ENCODE measurements at regions not wholly inside any gene's neighbourhood (a gene's known extent, or its start where the extent isn't known, plus 50 kb on each side); places are given as distances from the start of the nearest gene placed in this dataset.

DNA sequence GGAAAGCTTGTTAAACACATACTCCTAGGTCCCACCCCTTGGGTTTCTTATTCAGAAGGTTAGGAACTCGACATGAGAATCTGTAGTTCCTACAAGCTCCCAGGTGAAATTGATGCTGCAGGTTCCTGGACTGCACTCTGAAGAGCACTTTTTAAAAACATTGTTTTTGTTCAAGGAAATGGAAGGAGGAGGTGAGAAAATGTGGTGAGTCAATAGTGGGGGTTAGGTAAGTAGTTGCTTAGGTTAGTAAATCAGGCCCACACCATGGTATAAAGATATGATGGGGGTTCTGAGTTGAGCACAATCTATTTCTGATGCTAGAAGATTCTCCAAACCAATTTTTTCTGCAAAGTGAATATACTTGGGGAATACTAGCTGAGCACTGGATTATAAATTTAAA lies 450.3 kb downstream of the CCDC91 start:
- Histone ChIP-seq H3K4me3 (ENCODE audit: low read depth, low read length) (no peak overlapping the region), H3K36me3 (ENCODE audit: control insufficient read depth, insufficient read depth, low read length) (no peaks in the 10 kb centered on the region), H3K27me3 (ENCODE audit: control insufficient read depth, insufficient read depth, low read length) (no peaks in the 10 kb centered on the region), H3K4me1 (ENCODE audit: control insufficient read depth, insufficient read depth, low read length, poor library complexity, severe bottlenecking) (no peaks in the 10 kb centered on the region), H3K27ac (ENCODE audit: insufficient read depth, low read length, poor library complexity, severe bottlenecking) (no peak overlapping the region), H3K9me3 (ENCODE audit: control insufficient read depth in 2 of 2, low read length in 2 of 2) (no peaks in the 10 kb centered on the region)
- Mint-ChIP-seq H3K27ac (no peak overlapping the region), H3K27me3 (no peaks in the 10 kb centered on the region), H3K36me3 (no peaks in the 10 kb centered on the region), H3K4me1 (no peaks in the 10 kb centered on the region), H3K9me3 (peaks cover 2 to 9% (median 2%) of the 10 kb centered on the region in 7 donors), H3K4me3 (no peak overlapping the region)
- DNase-seq (no peak), ATAC-seq (ENCODE audit: low read depth in 2 of 2) (no peak)

DNA sequence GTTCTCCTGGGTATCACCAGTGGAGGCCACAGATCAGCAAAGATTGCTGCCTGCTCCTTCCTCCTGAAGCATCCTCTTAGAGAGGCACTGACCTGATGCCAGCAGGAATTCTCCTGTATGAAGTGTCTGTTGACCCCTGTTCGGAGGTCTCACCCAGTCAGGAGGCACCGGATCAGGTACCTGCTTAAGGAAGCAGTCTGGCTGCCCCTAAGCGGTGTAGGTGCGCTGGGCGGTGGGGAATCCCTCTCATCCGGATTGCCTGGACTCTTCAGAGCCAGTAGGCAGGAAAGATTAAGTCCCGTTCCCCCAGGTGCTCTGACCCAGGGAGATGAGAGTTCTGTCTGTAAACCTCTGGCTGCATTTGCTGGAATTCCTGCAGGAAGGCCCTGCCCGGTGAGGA lies 455.2 kb downstream of the CCDC91 start:
- H3K36me3 Mint-ChIP-seq: no peaks in the 10 kb centered on the region
- no peak overlapping the region for H3K27ac ChIP-seq (ENCODE audit: insufficient read depth, low read length, poor library complexity, severe bottlenecking)
- ATAC-seq (ENCODE audit: low read depth in 2 of 2) (no peak), DNase-seq (no peak)
- no peaks in the 10 kb centered on the region for H3K9me3 ChIP-seq (ENCODE audit: control insufficient read depth in 2 of 2, low read length in 2 of 2)
- H3K4me1 Mint-ChIP-seq: no peaks in the 10 kb centered on the region
- H3K4me1 ChIP-seq (ENCODE audit: control insufficient read depth, insufficient read depth, low read length, poor library complexity, severe bottlenecking): no peaks in the 10 kb centered on the region
- peaks cover 0 to 7% (median 2%) of the 10 kb centered on the region in 7 donors for H3K9me3 Mint-ChIP-seq
- H3K4me3 Mint-ChIP-seq: no peak overlapping the region
- H3K27me3 Mint-ChIP-seq: no peaks in the 10 kb centered on the region
- H3K27ac Mint-ChIP-seq: no peak overlapping the region
- H3K36me3 ChIP-seq (ENCODE audit: control insufficient read depth, insufficient read depth, low read length): no peaks in the 10 kb centered on the region
- no peaks in the 10 kb centered on the region for H3K27me3 ChIP-seq (ENCODE audit: control insufficient read depth, insufficient read depth, low read length)
- H3K4me3 ChIP-seq (ENCODE audit: low read depth, low read length): no peak overlapping the region

DNA sequence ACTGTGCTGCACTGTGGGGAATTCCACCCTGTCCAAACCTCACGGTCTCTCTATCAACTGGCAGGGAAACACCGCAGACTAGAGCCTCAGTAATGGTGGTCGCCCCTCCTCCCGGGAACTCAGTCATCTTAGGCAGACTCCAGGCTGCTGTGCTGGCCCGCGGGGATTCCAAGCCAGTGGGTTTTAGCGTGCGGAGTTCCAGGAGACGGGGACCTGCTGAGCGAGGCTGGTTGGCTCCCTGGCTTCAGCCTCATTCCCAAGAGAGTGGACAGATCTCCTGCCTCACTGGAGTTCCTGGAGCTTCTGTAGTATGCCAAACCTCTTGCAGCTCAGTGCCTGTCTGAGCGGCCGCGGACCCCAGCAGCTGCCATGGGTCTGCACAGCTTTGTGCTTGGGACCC lies 455.6 kb downstream of the CCDC91 start:
- Mint-ChIP-seq H3K4me3 (no peak overlapping the region), H3K27me3 (no peaks in the 10 kb centered on the region), H3K4me1 (no peaks in the 10 kb centered on the region), H3K9me3 (peaks cover 0 to 7% (median 2%) of the 10 kb centered on the region in 7 donors), H3K36me3 (no peaks in the 10 kb centered on the region), H3K27ac (no peak overlapping the region)
- Histone ChIP-seq H3K4me1 (ENCODE audit: control insufficient read depth, insufficient read depth, low read length, poor library complexity, severe bottlenecking) (no peaks in the 10 kb centered on the region), H3K9me3 (ENCODE audit: control insufficient read depth in 2 of 2, low read length in 2 of 2) (no peaks in the 10 kb centered on the region), H3K27ac (ENCODE audit: insufficient read depth, low read length, poor library complexity, severe bottlenecking) (no peak overlapping the region), H3K4me3 (ENCODE audit: low read depth, low read length) (no peak overlapping the region), H3K27me3 (ENCODE audit: control insufficient read depth, insufficient read depth, low read length) (no peaks in the 10 kb centered on the region), H3K36me3 (ENCODE audit: control insufficient read depth, insufficient read depth, low read length) (no peaks in the 10 kb centered on the region)
- ATAC-seq (ENCODE audit: low read depth in 2 of 2) (no peak), DNase-seq (no peak)

DNA sequence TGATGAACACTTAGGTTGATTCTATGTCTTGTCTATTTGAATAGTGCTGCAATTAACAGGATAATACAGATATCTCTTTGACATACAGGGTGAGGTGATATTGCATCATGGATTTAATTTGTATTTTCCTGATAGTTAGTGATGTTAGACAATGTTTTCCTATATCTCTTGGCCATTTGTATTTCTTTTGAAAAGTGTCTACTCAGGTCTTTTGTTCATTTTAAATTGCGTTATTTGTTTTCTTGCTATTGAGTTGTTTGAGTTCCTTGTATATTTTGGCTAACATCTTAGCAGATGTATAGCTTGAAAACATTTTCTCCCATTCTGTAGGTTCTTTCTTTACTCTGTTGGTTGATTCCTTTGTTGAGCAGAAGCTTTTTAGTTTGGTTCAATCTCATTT lies 460.6 kb downstream of the CCDC91 start:
- Histone ChIP-seq H3K36me3 (ENCODE audit: control insufficient read depth, insufficient read depth, low read length) (no peaks in the 10 kb centered on the region), H3K9me3 (ENCODE audit: control insufficient read depth in 2 of 2, low read length in 2 of 2) (no peaks in the 10 kb centered on the region), H3K27ac (ENCODE audit: insufficient read depth, low read length, poor library complexity, severe bottlenecking) (no peak overlapping the region), H3K4me3 (ENCODE audit: low read depth, low read length) (no peak overlapping the region), H3K4me1 (ENCODE audit: control insufficient read depth, insufficient read depth, low read length, poor library complexity, severe bottlenecking) (no peaks in the 10 kb centered on the region), H3K27me3 (ENCODE audit: control insufficient read depth, insufficient read depth, low read length) (no peaks in the 10 kb centered on the region)
- Mint-ChIP-seq H3K27ac (no peak overlapping the region), H3K27me3 (no peaks in the 10 kb centered on the region), H3K36me3 (no peaks in the 10 kb centered on the region), H3K9me3 (peaks cover 2 to 9% (median 4%) of the 10 kb centered on the region in 7 donors), H3K4me3 (no peak overlapping the region), H3K4me1 (no peaks in the 10 kb centered on the region)
- DNase-seq (no peak), ATAC-seq (ENCODE audit: low read depth in 2 of 2) (no peak)

DNA sequence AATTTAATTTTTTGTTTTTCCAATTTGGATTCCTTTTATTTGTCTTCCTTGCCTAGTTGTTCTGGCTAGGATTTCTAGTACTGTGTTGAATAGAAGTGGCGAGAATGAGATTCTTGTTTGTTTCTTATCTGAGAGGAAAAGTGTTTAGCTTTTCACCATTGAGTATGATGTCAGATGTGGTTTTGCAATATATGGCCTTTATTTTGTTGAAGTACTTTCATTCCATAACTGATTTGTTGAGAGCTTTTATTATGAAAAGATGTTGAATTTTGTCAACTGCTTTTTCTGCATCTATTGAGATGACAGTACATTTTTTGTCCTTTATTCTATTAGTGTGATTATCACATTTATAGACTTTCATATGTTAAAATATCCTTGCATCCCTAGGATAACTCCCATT lies 462.0 kb downstream of the CCDC91 start:
- no peaks in the 10 kb centered on the region for H3K27me3 Mint-ChIP-seq
- H3K4me1 Mint-ChIP-seq: no peaks in the 10 kb centered on the region
- H3K27me3 ChIP-seq (ENCODE audit: control insufficient read depth, insufficient read depth, low read length): no peaks in the 10 kb centered on the region
- no peak overlapping the region for H3K27ac Mint-ChIP-seq
- DNase-seq (no peak), ATAC-seq (ENCODE audit: low read depth in 2 of 2) (no peak)
- no peaks in the 10 kb centered on the region for H3K36me3 Mint-ChIP-seq
- H3K4me3 ChIP-seq (ENCODE audit: low read depth, low read length): no peak overlapping the region
- no peaks in the 10 kb centered on the region for H3K36me3 ChIP-seq (ENCODE audit: control insufficient read depth, insufficient read depth, low read length)
- H3K4me3 Mint-ChIP-seq: no peak overlapping the region
- H3K4me1 ChIP-seq (ENCODE audit: control insufficient read depth, insufficient read depth, low read length, poor library complexity, severe bottlenecking): no peaks in the 10 kb centered on the region
- no peak overlapping the region for H3K27ac ChIP-seq (ENCODE audit: insufficient read depth, low read length, poor library complexity, severe bottlenecking)
- H3K9me3 Mint-ChIP-seq: peaks cover 2 to 9% (median 4%) of the 10 kb centered on the region in 7 donors
- no peaks in the 10 kb centered on the region for H3K9me3 ChIP-seq (ENCODE audit: control insufficient read depth in 2 of 2, low read length in 2 of 2)

DNA sequence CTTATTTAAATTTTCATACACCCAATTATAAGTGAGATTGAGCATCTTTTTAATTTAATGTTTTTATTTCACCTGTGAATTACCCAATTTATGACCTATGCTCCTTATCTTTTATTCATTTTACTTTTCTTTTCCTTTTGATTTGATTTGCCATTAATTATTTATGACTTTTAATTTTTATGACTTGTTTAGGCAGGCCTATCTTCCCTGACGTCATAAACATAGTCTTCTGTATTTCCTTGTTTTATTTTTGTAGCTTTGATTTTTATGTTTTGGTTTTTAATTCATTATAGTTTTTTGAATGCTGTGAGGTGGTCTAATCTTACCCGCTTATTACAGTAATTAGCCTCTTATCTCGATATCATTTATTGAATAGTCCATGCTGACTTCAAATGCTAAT lies 467.1 kb upstream of the FAR2 start:
- H3K27ac Mint-ChIP-seq: no peak overlapping the region
- H3K4me1 Mint-ChIP-seq: no peaks in the 10 kb centered on the region
- Histone ChIP-seq H3K4me1 (ENCODE audit: control insufficient read depth, insufficient read depth, low read length, poor library complexity, severe bottlenecking) (no peaks in the 10 kb centered on the region), H3K27ac (ENCODE audit: insufficient read depth, low read length, poor library complexity, severe bottlenecking) (no peak overlapping the region), H3K4me3 (ENCODE audit: low read depth, low read length) (no peak overlapping the region), H3K27me3 (ENCODE audit: control insufficient read depth, insufficient read depth, low read length) (peaks cover 2% of the 10 kb centered on the region), H3K36me3 (ENCODE audit: control insufficient read depth, insufficient read depth, low read length) (no peaks in the 10 kb centered on the region), H3K9me3 (ENCODE audit: control insufficient read depth in 2 of 2, low read length in 2 of 2) (no peaks in the 10 kb centered on the region)
- no peak for DNase-seq
- H3K9me3 Mint-ChIP-seq: peaks cover 0 to 9% (median 2%) of the 10 kb centered on the region in 7 donors
- no peak for ATAC-seq (ENCODE audit: low read depth in 2 of 2)
- H3K27me3 Mint-ChIP-seq: peaks cover 7% of the 10 kb centered on the region
- no peak overlapping the region for H3K4me3 Mint-ChIP-seq
- H3K36me3 Mint-ChIP-seq: no peaks in the 10 kb centered on the region

DNA sequence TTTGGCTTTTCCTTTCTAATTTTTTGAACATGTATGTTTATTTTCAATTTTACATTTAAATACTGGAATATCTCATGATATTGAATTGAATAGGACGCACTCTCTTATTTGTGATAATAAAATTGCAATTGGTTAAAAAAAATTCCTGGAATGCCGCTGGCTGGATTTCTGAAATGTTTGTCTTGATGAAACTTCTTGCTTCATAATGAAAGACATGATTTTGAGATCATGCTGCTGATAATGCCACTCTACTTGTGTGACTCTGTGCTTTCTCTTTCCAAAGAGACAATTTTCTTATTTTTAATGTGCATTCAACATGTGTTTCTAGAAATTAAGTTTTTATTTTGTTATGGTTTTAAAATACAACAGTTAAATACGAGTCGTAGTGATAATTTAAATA lies 465.7 kb upstream of the FAR2 start:
- no peaks in the 10 kb centered on the region for H3K4me1 Mint-ChIP-seq
- no peak for ATAC-seq (ENCODE audit: low read depth in 2 of 2)

DNA sequence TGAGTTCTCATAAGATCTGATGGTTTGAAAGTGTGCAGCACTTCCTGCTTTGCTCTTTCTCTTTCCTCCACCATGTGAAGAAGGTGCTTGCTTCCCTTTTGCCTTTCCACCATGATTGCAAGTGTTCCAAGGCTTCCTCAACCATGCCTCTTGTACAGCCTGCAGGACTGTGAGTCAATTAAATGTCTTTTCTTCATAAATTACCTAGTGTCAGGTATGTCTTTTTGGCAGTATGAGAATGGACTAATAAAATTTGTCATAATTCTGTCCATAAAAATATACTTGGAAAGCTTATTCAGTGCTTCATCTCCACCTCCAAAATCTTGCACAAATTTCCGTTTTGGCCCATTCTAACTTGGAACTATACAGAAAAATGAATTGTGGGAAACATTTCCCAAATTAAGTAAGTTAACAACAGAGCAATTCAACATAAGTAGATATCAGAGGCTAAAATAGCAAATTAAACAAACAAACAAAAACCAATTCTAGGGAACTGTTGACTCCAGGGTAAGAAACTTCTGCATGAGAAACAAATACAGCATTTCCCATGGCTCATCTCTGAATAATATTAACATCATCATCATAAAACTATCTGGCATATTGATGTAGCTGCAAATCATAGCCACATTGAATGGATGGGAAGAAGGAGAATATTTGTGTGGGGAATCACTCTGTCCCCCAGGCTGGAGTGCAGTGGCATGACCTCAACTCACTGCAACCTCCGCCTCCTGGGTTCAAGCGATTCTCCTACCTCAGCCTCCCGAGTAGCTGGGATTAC lies 459.5 kb upstream of the FAR2 start:
- Histone ChIP-seq H3K9me3 (ENCODE audit: control insufficient read depth in 2 of 2, low read length in 2 of 2) (no peaks in the 10 kb centered on the region), H3K4me3 (ENCODE audit: low read depth, low read length) (no peak overlapping the region), H3K4me1 (ENCODE audit: control insufficient read depth, insufficient read depth, low read length, poor library complexity, severe bottlenecking) (no peaks in the 10 kb centered on the region), H3K27ac (ENCODE audit: insufficient read depth, low read length, poor library complexity, severe bottlenecking) (no peak overlapping the region), H3K36me3 (ENCODE audit: control insufficient read depth, insufficient read depth, low read length) (no peaks in the 10 kb centered on the region), H3K27me3 (ENCODE audit: control insufficient read depth, insufficient read depth, low read length) (no peaks in the 10 kb centered on the region)
- H3K4me1 Mint-ChIP-seq: no peaks in the 10 kb centered on the region
- ATAC-seq (ENCODE audit: low read depth in 2 of 2) (no peak), DNase-seq (no peak)
- peaks cover 8% of the 10 kb centered on the region for H3K27me3 Mint-ChIP-seq
- H3K36me3 Mint-ChIP-seq: no peaks in the 10 kb centered on the region
- H3K4me3 Mint-ChIP-seq: peak overlapping the region in 1 of 4 donors; percentile 4
- H3K9me3 Mint-ChIP-seq: peaks cover 0 to 8% (median 0%) of the 10 kb centered on the region in 7 donors
- H3K27ac Mint-ChIP-seq: no peak overlapping the region

More for the DNA sequence above, 465.7 kb upstream of the FAR2 start:
- H3K9me3 Mint-ChIP-seq: peaks cover 0 to 6% (median 0%) of the 10 kb centered on the region in 7 donors
- Histone ChIP-seq H3K27ac (ENCODE audit: insufficient read depth, low read length, poor library complexity, severe bottlenecking) (no peak overlapping the region), H3K27me3 (ENCODE audit: control insufficient read depth, insufficient read depth, low read length) (peaks cover 2% of the 10 kb centered on the region), H3K4me1 (ENCODE audit: control insufficient read depth, insufficient read depth, low read length, poor library complexity, severe bottlenecking) (no peaks in the 10 kb centered on the region), H3K36me3 (ENCODE audit: control insufficient read depth, insufficient read depth, low read length) (no peaks in the 10 kb centered on the region), H3K4me3 (ENCODE audit: low read depth, low read length) (no peak overlapping the region), H3K9me3 (ENCODE audit: control insufficient read depth in 2 of 2, low read length in 2 of 2) (no peaks in the 10 kb centered on the region)
- H3K36me3 Mint-ChIP-seq: no peaks in the 10 kb centered on the region
- H3K4me3 Mint-ChIP-seq: no peak overlapping the region
- H3K27ac Mint-ChIP-seq: no peak overlapping the region
- no peak for DNase-seq
- peaks cover 8% of the 10 kb centered on the region for H3K27me3 Mint-ChIP-seq

Measured in CD4-positive, CD25-positive, alpha-beta regulatory T cell (primary cell).